ENCODE measurements at regions not wholly inside any gene's neighbourhood (a gene's known extent, or its start where the extent isn't known, plus 50 kb on each side); places are given as distances from the start of the nearest gene placed in this dataset.
"Not testable (repeated sequence)": the region's sequence is repeated elsewhere in the genome, so short reads cannot be mapped to it uniquely, and the experiment has no call there.

GRCh38 chr9:42239445-42240260 lies 56.2 kb downstream of the SPATA31A6 start:
- CTCF ChIA-PET; DNase-seq (ENCODE audit: low spot score); POLR2A ChIA-PET (ENCODE audit: low non-redundant PET); H3K27ac ChIP-seq: not testable (repeated sequence)

- CTCF ChIA-PET; POLR2A ChIA-PET (ENCODE audit: low non-redundant PET); DNase-seq (ENCODE audit: low spot score); H3K27ac ChIP-seq: not testable (repeated sequence)
These were observed 56.8 kb downstream of the SPATA31A6 start for GRCh38 chr9:42240261-42240579.

- H3K27ac ChIP-seq; DNase-seq (ENCODE audit: low spot score); POLR2A ChIA-PET (ENCODE audit: low non-redundant PET); CTCF ChIA-PET: not testable (repeated sequence)
These were observed 59.8 kb downstream of the SPATA31A6 start for GRCh38 chr9:42243211-42243610.

- CTCF ChIA-PET; POLR2A ChIA-PET (ENCODE audit: low non-redundant PET); DNase-seq (ENCODE audit: low spot score); H3K27ac ChIP-seq: not testable (repeated sequence)
These were observed 60.4 kb downstream of the SPATA31A6 start for GRCh38 chr9:42243822-42244221.

GRCh38 chr9:42268729-42269128 lies 85.3 kb downstream of the SPATA31A6 start:
- DNase-seq (ENCODE audit: low spot score); H3K27ac ChIP-seq; CTCF ChIA-PET; POLR2A ChIA-PET (ENCODE audit: low non-redundant PET): not testable (repeated sequence)

- H3K27ac ChIP-seq; POLR2A ChIA-PET (ENCODE audit: low non-redundant PET); DNase-seq (ENCODE audit: low spot score); CTCF ChIA-PET: not testable (repeated sequence)
These were observed 85.7 kb downstream of the SPATA31A6 start for GRCh38 chr9:42269171-42269570.

GRCh38 chr9:42273191-42273590 lies 89.7 kb downstream of the SPATA31A6 start:
- CTCF ChIA-PET; H3K27ac ChIP-seq; DNase-seq (ENCODE audit: low spot score); POLR2A ChIA-PET (ENCODE audit: low non-redundant PET): not testable (repeated sequence)

GRCh38 chr9:42275141-42275540 lies 91.7 kb downstream of the SPATA31A6 start:
- H3K27ac ChIP-seq: no peak overlapping the region
- POLR2A ChIA-PET (ENCODE audit: low non-redundant PET): no interaction called here
- TF ChIP-seq CTCF (conservative IDR thresholded peaks at IDR 0.05; ENCODE audit: low read depth): no peak
- CTCF ChIA-PET: no interaction called here
- no peak for DNase-seq (ENCODE audit: low spot score)

- POLR2A ChIA-PET (ENCODE audit: low non-redundant PET); H3K27ac ChIP-seq; DNase-seq (ENCODE audit: low spot score); CTCF ChIA-PET: not testable (repeated sequence)
These were observed 99.2 kb downstream of the SPATA31A6 start for GRCh38 chr9:42282531-42283178.

- H3K27ac ChIP-seq; DNase-seq (ENCODE audit: low spot score); CTCF ChIA-PET; POLR2A ChIA-PET (ENCODE audit: low non-redundant PET): not testable (repeated sequence)
These were observed 99.7 kb downstream of the SPATA31A6 start for GRCh38 chr9:42283179-42283543.

GRCh38 chr9:42286145-42286845 lies 102.8 kb downstream of the SPATA31A6 start:
- DNase-seq (ENCODE audit: low spot score); H3K27ac ChIP-seq; CTCF ChIA-PET; POLR2A ChIA-PET (ENCODE audit: low non-redundant PET): not testable (repeated sequence)

- H3K27ac ChIP-seq; DNase-seq (ENCODE audit: low spot score); CTCF ChIA-PET; POLR2A ChIA-PET (ENCODE audit: low non-redundant PET): not testable (repeated sequence)
These were observed 104.8 kb downstream of the SPATA31A6 start for GRCh38 chr9:42288002-42288864.

GRCh38 chr9:42288865-42289229 lies 105.4 kb downstream of the SPATA31A6 start:
- POLR2A ChIA-PET (ENCODE audit: low non-redundant PET); H3K27ac ChIP-seq; CTCF ChIA-PET; DNase-seq (ENCODE audit: low spot score): not testable (repeated sequence)

GRCh38 chr9:42300124-42300523 lies 116.7 kb downstream of the SPATA31A6 start:
- H3K27ac ChIP-seq; CTCF ChIA-PET; POLR2A ChIA-PET (ENCODE audit: low non-redundant PET); DNase-seq (ENCODE audit: low spot score): not testable (repeated sequence)

GRCh38 chr9:42306625-42307024 lies 123.2 kb downstream of the SPATA31A6 start:
- CTCF ChIA-PET; H3K27ac ChIP-seq; POLR2A ChIA-PET (ENCODE audit: low non-redundant PET); DNase-seq (ENCODE audit: low spot score): not testable (repeated sequence)

GRCh38 chr9:42307449-42307848 lies 124.0 kb downstream of the SPATA31A6 start:
- H3K27ac ChIP-seq; DNase-seq (ENCODE audit: low spot score); POLR2A ChIA-PET (ENCODE audit: low non-redundant PET); CTCF ChIA-PET: not testable (repeated sequence)
